ENCODE measurements at regions not wholly inside any gene's neighbourhood (a gene's known extent, or its start where the extent isn't known, plus 50 kb on each side); places are given as distances from the start of the nearest gene placed in this dataset.

- TF ChIP-seq BDP1 (IDR thresholded peaks at IDR 0.05; ENCODE audit: insufficient read depth, insufficient read length) (no peak), ZKSCAN8 (CRISPR knock-in tag; IDR thresholded peaks at IDR 0.05) (no peak), DDX20 (tag; IDR thresholded peaks at IDR 0.05; ENCODE audit: low read depth) (no peak), SETDB1 (IDR thresholded peaks at IDR 0.05; ENCODE audit: low read length) (no peak), SAFB (IDR thresholded peaks at IDR 0.05; ENCODE audit: borderline replicate concordance, low read depth, low read length) (no peak), CGGBP1 (CRISPR knock-in tag; IDR thresholded peaks at IDR 0.05) (no peak), RFX5 (IDR thresholded peaks at IDR 0.05; ENCODE audit: low read depth, low read length) (no peak), POLR3G (IDR thresholded peaks at IDR 0.05; ENCODE audit: extremely low read depth, insufficient read length, insufficient replicate concordance) (no peak), PHF8 (IDR thresholded peaks at IDR 0.05; ENCODE audit: borderline replicate concordance, low read length) (no peak), NCOA4 (IDR thresholded peaks at IDR 0.05; ENCODE audit: partially characterized antibody) (no peak), MBD1 (CRISPR knock-in tag; IDR thresholded peaks at IDR 0.05) (no peak), ZNF280A (IDR thresholded peaks at IDR 0.05; ENCODE audit: low read depth, partially characterized antibody) (no peak), PPARD (CRISPR knock-in tag; IDR thresholded peaks at IDR 0.05) (no peak), ATF2 (CRISPR knock-in tag; IDR thresholded peaks at IDR 0.05) (no peak), GTF2E2 (tag; IDR thresholded peaks at IDR 0.05) (no peak), SMARCA4 (IDR thresholded peaks at IDR 0.05) (no peak), TAL1 (IDR thresholded peaks at IDR 0.05) (no peak), L3MBTL2 (IDR thresholded peaks at IDR 0.05) (peak; percentile 67), MCM5 (IDR thresholded peaks at IDR 0.05; ENCODE audit: low read depth) (no peak)
These were observed 296.8 kb upstream of the HDAC4 start (continued) for GRCh38 chr2:239697399-239698164.
